Esophagus mucosa (tissue), 1 donor: ENCODE measurements at regions not wholly inside any gene's neighbourhood (a gene's known extent, or its start where the extent isn't known, plus 50 kb on each side); places are given as distances from the start of the nearest gene placed in this dataset.
A peak's percentile ranks its signal among the peaks of the same experiment; 100 is the strongest.
"Not testable (repeated sequence)": the region's sequence is repeated elsewhere in the genome, so short reads cannot be mapped to it uniquely, and the experiment has no call there.

ENCODE experiments used
- ATAC-seq: fragments of 200-7000 bp; cut with Tn5 transposase; one replicate; pipeline ENCODE4 v1.9.1; 2020
- donor health status: DM: yes; HTN: yes; CAD: no.

DNA sequence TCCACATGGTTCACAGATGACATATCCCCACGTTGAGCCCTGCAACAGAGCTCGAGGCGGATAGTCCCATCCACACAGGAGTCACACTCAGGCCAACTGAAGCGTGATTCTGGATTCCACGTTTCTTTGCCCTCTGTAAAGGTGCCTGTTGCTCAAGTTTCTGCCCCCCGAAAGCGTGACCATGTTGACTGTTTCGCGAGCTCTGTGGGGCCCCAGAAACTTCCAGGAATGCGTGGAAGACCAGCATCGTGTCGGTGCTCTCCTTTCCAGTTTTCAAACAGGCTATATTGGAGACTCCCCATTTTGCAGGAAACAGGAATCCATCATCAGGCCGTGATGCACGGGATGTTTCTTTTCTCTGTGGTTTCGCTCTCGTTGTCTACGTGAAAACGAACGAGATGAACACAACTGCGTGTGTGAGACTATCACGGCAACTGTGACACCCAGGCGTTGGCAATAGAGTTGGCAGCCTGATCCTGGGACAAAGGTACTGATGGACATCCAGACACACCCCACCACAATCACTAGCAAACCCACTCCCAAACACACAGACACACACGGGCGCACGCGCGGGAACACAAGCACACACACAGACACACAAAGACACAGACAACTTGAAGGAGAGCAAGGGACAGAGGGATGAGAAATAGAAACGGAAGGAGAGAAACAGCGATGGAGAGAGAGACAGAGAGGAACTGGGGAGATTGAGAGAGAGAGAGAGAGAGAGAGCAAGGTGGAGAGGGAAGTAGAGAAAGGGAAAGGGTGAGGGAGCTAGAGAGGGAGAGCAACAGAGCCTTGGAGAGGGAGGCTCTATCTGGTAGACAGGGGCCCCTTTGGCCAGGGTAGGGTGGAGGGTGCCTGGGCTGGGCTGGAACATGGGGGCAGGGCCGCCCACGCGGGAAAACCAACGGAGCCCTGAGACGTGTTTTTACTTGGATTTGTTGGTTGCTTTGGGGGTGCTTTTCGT, 1609.3 kb downstream of the SPATA31A7 start:
- ATAC-seq, result not testable (repeated sequence)

DNA sequence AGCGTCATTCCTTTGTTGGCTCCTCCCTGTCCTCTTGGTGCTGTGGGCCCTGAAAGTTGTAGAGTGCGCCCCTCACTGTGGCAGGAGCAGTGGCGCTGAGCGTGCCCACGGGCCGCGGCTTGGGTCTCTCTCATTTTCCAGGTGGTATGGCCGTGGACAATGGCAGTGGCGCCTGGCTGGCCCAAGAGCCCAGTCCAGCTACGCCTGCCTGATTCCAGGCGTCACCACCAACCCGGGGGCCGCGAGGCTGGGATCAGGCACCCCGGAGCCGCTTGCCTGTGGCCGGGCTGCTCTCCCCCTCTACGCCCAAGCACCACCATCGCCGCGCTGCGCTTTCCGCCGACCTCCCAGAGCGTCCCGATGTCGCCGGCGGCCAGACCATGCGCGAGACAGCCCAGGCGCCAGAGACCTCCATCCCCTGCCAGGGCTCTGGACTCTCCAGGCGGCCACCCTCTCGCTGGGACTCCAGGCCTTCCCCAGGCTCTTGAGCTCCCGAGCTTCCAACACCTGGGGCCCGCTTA, 1610.1 kb downstream of the SPATA31A7 start:
- ATAC-seq, result peak; percentile 6

DNA sequence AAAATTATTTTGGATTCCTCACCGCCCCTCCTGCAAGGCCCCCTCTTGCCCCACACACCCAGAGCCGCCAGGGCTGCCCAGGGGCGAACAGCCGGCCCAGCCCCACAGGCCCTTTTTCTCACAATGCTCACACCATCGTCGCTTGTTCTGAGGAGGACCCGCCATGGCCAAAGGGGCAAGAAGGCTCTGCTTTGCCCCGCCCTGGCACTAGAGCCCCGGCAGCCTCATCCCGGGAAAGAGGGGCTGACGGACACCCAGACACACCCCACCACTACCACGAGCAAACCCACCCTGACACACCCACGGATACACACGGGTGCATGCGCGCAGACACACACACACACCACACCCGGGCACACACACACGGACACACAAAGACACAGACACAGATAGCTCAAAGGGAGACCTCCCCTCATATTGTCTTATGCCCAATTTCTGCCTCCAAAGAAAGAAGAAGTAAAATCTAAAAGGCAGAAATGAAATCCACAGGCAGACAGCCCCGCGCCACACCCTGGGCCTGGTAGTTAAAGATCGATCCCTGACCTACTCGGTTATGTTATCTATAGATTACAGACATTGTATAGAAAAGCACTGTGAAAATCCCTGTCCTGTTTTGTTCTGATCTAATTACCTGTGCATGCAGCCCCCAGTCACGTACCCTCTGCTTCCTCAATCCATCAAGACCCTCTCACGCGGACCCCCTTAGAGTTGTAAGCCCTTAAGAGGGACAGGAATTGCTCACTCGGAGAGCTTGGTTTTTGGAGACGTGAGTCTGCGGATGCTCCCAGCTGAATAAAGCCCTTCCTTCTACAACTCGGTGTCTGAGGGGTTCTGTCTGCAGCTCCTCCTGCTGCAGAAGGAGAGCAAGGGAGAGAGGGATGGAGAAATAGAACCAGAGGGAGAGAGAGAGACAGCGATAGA, 1610.9 kb downstream of the SPATA31A7 start:
- not testable (repeated sequence) for ATAC-seq

DNA sequence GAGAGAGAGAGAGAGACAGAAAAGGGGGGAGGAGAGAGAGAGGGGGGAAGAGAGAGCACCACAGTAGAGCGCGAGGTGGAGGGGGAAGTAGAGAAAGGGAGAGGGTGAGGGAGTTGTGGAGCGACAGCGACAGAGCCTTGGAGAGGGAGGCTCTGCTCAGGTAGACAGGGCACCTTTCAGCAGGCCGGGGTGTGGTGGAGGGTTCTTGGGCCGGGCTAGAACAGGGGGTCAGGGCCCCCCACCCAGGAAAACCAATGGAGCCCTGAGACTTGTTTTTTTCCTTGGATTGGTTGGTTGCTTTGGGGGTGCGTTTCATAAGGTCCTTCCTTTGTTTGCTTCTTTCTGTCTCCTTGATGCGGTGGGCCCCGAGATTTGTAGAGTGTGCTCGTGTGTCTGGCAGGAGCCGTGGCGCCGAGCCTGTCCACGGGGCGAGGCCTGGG, 1611.6 kb downstream of the SPATA31A7 start:
- peak; percentile 48 for ATAC-seq

DNA sequence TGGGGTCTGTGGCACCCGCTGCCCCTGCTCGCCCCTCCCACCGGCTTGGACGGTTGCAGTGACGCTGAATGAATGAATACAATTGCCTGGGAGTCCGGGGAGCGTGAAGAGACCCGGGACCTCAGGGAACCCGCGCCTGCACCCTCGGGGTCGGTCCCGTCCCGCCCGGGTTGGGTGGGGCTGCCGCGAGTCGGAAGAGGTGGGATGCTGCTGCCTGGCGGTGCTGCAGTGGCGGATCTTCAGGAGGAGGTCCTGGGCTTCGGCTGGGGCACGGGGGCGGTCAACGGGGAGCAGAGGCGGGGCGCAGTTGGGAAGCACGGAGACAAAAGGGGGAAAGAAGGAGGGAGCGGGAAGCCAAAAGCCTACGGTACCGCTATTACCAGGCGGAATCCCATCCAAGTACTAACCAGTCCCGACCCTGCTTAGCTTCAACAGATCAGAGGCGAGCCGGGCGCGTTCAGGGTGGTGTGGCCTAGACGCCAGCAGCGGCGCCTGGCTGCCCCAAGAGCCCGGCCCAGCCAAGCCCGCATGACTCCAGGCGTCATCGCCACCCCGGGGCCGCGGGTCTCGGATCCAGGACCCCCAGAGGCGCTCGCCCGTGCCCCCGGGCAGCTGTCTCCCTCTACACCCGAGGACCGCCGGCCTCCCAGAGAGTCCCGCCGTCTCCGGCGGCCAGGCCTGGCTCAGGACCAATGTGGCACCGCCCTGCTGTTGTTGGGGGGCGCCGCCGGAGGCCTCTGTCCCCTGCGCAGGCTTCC, 1612.3 kb downstream of the SPATA31A7 start:
- ATAC-seq, result peak; percentile 99

DNA sequence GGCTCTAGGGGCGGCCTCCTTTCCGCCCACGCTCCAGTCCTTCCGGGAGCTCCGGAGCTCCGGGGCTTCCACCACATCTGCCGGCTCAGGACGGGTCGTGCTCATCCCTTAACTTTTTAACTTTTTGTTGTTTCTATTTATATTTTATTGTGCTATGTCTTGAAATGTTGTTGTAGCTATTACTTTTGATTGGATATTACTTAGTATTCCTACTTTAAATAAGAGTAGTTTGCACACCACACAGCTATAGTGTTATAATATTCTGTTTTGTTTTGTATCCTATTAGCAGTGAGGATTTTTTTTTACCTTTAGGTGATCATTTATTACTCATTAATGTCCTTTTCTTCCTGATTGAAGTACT, 1612.9 kb downstream of the SPATA31A7 start:
- not testable (repeated sequence) for ATAC-seq

DNA sequence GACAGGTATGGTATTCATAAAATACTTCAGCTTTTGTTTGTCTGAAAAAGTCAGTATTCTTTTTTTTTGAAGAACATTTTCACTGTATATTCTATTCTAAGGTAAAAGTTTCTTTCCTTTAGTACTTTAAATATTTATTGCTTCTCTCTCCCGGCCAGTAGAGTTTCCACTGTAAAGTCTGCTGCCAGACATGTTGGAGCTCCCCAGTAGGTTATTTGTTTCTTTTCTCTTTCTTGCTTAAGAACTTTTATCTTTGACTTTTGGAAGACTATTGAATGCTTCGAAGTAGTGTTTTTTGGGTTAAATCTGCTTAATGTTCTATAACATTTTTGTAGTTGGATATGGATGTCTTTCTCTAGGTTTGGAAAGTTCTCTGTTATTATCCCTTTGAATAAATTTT, 1613.3 kb downstream of the SPATA31A7 start:
- not testable (repeated sequence) for ATAC-seq

DNA sequence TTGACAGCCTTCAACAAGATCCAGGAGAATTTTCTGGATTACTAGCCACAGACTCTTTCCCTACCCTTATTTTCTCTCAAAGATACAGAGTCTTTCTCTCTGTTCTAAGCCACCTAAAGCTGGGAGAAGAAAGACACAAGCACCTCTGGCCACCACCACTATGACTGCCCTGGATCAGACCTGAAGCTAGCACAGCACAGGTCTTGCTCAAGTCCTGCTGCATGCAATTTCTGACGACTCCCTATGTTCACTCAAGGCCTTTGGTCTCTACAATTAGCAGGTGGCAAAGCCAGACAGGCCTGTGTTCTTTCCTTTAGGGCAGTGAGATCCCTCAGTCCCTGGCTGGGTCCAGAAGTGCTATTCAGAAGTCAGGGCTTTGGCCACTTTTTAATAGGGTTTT, 1614.5 kb downstream of the SPATA31A7 start:
- ATAC-seq, result not testable (repeated sequence)

DNA sequence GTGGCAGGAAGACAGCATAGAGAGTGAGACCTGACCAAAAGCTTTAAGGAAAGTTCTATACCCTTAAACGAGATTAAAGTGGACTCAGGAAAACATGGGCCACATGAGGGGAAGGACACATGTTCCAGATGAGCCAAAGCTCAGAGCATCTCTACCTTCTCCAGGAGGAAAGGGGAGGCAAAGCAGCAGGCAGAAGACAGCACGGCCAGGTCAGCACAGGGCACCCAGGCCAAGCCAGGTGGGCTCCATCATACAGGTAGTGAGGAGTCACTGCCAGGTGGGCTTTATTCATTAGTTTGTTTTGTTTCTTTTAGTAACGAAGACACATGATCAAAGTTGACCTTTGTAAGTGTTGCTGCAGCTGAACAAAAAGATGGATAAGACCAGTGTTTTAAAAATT, 1617.6 kb downstream of the SPATA31A7 start:
- ATAC-seq, result not testable (repeated sequence)

DNA sequence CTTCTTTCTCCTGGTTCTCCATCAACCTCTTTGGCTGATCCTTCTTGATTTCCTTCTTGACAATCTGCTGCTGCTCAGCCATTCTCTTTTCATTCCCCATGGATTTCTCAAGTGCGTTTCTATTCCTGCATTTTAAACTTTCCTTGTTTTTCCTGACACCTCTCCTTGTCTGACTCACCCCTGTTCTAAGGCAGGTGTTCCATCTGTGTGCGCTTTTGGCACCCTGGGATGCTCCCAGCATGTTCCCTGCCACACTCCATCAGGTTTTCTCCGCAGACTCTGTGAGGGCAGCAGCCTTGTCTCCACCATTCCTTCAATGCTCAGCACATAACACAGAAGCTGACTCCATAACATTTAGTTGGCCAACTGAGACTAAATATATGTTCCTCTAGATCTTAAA, 1618.2 kb downstream of the SPATA31A7 start:
- ATAC-seq, result not testable (repeated sequence)

DNA sequence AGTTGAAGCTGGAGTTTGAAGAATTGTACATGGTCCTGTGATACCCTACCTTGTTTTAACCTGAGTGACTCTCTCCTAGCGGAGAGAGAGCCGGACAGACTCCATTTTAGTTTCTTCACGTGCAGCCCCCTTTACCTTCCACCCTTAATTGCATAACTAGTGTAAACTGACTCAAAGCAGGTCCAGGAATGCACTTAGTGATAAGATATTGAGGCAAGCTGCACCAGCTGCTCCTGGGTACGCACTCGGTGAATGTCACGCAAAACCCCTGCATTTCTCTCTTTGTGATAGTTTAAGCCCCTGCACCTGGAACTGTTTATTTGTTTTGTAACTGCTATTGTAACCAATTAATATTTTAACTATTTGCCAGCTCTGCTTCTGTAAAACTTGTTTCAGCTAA, 1620.5 kb downstream of the SPATA31A7 start:
- ATAC-seq, result not testable (repeated sequence)

DNA sequence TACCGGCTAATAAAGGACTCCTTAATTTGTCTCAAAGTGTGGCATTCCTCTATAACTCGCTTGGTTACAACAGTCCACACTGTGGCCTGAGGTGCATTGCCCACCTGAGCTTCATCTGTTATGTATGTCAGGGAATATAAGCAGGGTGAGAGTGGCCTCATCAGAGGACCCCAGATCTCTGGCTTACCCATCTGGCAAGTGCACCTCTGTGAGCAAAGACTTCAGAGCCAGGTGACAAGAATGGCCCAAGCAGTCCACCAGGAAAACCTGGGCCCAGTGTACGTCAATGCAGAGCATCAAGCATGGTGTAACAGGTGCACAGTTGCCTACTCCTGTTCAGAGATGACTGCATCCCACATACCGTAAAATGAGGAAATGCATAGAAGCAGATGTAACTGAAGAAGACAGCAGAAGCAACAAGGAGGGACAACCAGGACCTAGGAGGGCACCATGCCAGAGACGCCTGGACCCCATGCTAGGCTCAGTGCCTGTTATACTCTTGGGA, 1621.0 kb downstream of the SPATA31A7 start:
- not testable (repeated sequence) for ATAC-seq

DNA sequence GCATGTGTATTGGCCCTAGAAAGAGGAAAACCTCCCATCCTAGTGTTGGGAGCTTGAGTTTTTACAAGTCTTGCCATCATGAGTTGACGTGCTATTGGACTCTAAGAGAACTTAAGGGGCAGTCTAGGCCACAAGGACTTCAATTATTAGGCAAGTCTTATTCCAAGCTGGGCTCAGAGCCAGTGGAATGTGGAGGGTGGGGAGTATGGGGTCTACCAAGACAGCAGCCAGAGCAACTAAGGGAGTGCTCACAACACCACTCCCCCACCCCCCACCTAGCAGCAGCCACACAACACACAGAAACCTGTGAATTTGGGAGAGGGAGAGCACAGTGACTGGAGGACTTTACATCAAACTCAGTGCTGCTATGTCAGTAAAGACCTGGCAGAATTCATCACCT, 1625.6 kb downstream of the SPATA31A7 start:
- not testable (repeated sequence) for ATAC-seq

DNA sequence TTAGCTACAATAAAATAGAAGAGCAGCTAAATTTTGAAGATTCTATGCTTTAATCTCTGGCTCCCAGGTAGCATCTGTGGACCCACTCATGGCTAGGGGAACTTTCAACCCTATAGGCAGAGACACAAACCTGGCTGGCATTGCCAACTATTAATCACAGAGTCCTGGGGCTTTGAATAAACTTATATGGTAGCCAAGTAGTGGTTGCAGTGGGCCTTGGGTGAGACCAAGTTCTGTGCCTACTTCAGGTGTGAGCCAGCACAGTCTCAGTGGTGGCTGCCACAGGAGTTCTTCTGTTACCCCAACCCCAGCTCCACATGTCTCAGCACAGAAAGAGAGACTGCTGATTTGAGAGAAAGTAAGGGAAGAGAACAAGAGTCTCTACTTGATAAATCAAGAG, 1626.5 kb downstream of the SPATA31A7 start:
- ATAC-seq, result not testable (repeated sequence)

DNA sequence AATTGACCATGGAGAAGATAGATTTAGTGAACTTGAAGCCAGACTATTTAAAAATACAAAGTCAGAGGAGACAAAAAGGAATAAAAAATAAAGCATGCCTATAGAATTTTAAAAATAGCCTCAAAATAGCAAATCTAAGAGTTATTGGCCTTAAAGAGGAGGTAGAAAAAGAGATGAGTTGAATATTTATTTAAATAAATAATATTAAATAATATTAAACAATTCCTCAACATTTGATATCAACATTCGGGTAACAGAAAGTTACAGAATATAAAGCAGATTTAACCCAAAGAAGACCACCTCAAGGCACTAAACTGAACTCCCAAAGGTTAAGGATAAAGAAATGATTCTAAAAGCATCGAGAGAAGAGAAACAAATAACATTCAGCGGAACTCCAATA, 1627.4 kb downstream of the SPATA31A7 start:
- not testable (repeated sequence) for ATAC-seq

DNA sequence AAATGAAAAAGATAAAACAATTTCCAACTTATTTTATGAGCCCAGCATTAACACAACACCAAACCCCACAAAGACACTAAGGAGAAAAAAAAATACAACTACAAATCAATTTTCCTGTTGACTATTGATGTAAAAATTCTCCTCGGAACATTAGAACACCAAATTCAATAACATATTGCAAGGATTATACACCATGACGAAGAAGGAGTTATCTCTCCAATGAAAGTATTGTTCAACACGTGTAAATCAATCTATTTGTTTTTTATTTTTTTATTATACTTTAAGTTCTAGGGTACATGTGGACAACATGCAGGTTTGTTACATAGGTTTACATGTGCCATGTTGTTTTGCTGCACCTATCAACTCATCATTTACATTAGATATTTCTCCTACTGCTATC, 1632.3 kb downstream of the SPATA31A7 start:
- ATAC-seq, result not testable (repeated sequence)

DNA sequence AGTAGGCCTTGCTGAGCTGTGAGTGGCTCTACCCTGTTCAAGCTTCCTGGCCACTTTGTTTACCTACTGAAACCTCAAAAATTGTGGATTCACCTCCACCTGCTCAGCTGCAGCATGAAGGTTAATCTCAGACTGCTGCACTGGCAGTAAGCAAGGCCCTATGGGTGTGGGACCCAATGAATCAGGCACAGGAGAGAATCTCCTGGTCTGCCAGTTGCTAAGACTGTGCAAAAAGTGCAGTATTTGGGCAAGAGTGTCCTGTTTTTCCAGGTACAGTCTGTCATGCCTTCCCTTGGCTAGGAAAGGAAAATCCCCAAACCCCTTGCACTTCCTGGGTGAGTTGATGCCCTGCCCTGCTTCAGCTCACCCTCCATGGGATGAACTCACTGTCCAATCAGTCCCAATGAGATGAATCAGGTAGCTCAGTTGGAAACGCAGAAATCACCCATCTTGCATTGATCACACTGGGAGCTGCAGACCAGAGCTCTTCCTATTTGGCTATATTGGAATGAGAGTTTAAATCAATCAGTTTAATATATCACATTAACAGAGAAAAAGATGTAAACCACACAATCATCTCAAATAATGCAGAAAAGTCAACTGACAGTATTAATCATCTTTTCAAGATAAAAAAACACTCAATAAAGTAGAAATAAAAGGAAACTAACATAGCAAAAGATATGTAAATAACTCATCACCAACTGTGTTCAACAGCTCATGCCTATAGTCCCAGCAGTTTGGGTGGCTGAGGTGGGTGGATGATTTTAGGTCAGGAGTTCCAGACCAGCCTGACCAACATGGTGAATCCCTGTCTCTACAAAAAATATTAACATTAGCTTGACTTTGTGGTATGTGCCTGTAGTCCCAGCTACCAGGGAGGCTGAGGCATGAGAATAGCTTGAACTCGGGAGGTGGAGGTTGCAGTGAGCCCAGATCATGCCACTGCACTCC, 1638.4 kb downstream of the SPATA31A7 start:
- peak; percentile 84 for ATAC-seq

DNA sequence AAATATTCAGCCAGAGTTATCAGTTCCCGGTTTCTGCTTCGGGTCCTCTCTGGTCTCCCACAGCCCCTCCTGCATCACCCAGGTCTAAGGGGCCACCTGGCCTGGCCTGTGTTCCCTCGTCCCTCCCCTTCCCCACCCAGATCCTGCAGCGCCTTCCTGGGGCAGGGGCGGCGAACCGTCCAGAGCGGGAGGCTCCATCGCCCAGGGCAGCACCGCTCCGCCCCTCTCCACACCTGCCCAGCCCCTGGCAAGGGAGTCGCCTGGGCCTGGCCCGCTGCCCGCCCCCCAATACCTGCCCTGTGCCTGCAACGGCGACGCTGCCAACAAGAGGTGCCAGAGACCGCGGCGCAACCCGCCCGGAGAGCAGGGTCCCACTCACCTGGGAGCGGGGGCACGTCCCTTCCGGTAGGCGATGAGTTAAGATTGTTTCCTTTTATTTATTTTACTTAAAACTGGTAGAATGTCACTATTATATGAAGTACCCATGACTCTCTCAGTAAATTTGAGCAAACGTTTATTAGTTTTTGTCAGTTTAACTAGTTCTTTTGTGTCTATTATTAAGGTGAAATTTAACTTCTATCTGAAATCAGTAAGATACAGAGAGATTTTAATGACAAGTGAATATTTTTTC, 1641.1 kb downstream of the SPATA31A7 start:
- ATAC-seq, result peak; percentile 35

DNA sequence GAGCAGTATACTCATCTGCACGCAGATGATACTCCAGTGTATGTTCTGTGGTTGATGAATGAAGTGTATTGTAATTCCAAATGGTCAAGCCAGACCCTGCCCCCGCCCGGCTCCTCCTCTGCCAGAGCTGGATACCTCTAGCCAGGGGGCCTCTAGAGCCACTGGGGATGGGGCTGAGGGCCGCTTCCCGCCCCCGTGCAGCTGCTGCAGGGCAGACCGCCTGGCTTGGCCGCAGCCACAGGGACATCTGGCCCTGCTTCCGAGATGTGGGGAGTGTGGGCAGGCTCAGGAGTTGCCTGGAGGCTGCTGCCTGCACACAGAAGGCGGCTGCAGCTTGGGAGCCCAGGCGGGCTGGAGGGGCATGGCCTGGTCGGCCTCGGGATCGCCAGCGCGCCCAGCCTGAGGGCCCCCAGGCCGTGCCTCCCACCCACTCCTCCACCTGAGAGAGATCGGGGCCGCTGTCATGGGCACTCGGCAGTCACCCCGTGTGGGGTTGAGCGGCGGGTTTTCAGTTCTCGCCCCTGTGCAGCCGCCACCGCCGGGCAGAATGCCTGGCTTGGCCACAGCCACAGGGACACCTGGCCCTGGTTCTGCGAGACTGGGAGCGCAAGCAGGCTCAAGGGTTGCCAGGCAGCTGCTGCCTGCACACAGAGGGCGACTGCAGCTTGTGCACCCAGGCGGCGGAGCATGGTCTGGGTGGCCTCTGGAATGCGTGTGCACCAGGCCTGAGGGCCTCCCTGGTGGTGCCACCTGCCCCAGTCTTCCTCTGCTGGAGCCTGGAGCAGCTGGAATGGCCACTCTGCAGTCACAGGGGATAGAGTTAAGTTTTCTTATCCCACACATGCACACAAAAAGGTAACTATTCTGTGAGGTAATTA, 1643.7 kb downstream of the SPATA31A7 start:
- ATAC-seq, result not testable (repeated sequence)
